ENCODE measurements at regions not wholly inside any gene's neighbourhood (a gene's known extent, or its start where the extent isn't known, plus 50 kb on each side); places are given as distances from the start of the nearest gene placed in this dataset.

- H4K20me1 ChIP-seq (ENCODE audit: insufficient read depth) = no peaks in the 10 kb centered on the region
- no peak overlapping the region for H3K9ac ChIP-seq (ENCODE audit: low read length)
- H3K4me2 ChIP-seq (ENCODE audit: low read length) = no peak overlapping the region
- no peak overlapping the region for H3K4me3 ChIP-seq (ENCODE audit: low read length)
- no peak overlapping the region for H3K27ac ChIP-seq (ENCODE audit: low read length)
- no peaks in the 10 kb centered on the region for H3K9me3 ChIP-seq (ENCODE audit: low read length)
- TF ChIP-seq EP300 (conservative IDR thresholded peaks at IDR 0.05; ENCODE audit: poor library complexity, severe bottlenecking) (no peak), TAF1 (IDR thresholded peaks at IDR 0.05; ENCODE audit: low read depth) (no peak), EZH2 (IDR thresholded peaks at IDR 0.05; ENCODE audit: borderline replicate concordance, insufficient read depth, low read length, poor library complexity, severe bottlenecking) (no peak), SMC3 (conservative IDR thresholded peaks at IDR 0.05; ENCODE audit: poor library complexity) (no peak), REST (IDR thresholded peaks at IDR 0.05; ENCODE audit: borderline replicate concordance) (no peak), MXI1 (conservative IDR thresholded peaks at IDR 0.05; ENCODE audit: poor library complexity, severe bottlenecking) (no peak), CTCF (IDR thresholded peaks at IDR 0.05; ENCODE audit: poor library complexity, severe bottlenecking) (no peak), POLR2AphosphoS5 (IDR thresholded peaks at IDR 0.05) (no peak), RAD21 (conservative IDR thresholded peaks at IDR 0.05) (no peak)
- no peak overlapping the region for H2AFZ ChIP-seq (ENCODE audit: low read depth, low read length)
- H3K27me3 ChIP-seq (ENCODE audit: insufficient read depth, low read depth, low read length) = peaks cover 35% of the 10 kb centered on the region
- H3F3A ChIP-seq (ENCODE audit: insufficient read depth, low read length, poor library complexity, severe bottlenecking) = no peaks in the 10 kb centered on the region
- H3K9me2 ChIP-seq (ENCODE audit: insufficient read depth, low read length) = no peaks in the 10 kb centered on the region
- H3K36me3 ChIP-seq (ENCODE audit: insufficient read depth, low read length) = no peaks in the 10 kb centered on the region
- H3K79me2 ChIP-seq (replicated peaks; ENCODE audit: insufficient read depth, low read length) = no peaks in the 10 kb centered on the region
Observed at GRCh38 chr15:60116456-60117089, 112.5 kb downstream of the FOXB1 start.

- Histone ChIP-seq H3K27ac (ENCODE audit: low read length) (no peak overlapping the region), H3K27me3 (ENCODE audit: insufficient read depth, low read depth, low read length) (peaks cover 35% of the 10 kb centered on the region), H3F3A (ENCODE audit: insufficient read depth, low read length, poor library complexity, severe bottlenecking) (no peaks in the 10 kb centered on the region), H3K4me3 (ENCODE audit: low read length) (peak overlapping the region; percentile 13), H4K20me1 (ENCODE audit: insufficient read depth) (no peaks in the 10 kb centered on the region), H3K9me3 (ENCODE audit: low read length) (no peaks in the 10 kb centered on the region), H3K4me2 (ENCODE audit: low read length) (no peak overlapping the region), H2AFZ (ENCODE audit: low read depth, low read length) (no peak overlapping the region), H3K9me2 (ENCODE audit: insufficient read depth, low read length) (no peaks in the 10 kb centered on the region), H3K36me3 (ENCODE audit: insufficient read depth, low read length) (no peaks in the 10 kb centered on the region), H3K79me2 (replicated peaks; ENCODE audit: insufficient read depth, low read length) (no peaks in the 10 kb centered on the region), H3K9ac (ENCODE audit: low read length) (no peak overlapping the region)
- no peak for TF ChIP-seq EP300 (conservative IDR thresholded peaks at IDR 0.05; ENCODE audit: poor library complexity, severe bottlenecking)
- no peak for TF ChIP-seq EZH2 (IDR thresholded peaks at IDR 0.05; ENCODE audit: borderline replicate concordance, insufficient read depth, low read length, poor library complexity, severe bottlenecking)
- no peak for TF ChIP-seq CTCF (IDR thresholded peaks at IDR 0.05; ENCODE audit: poor library complexity, severe bottlenecking)
- TF ChIP-seq RAD21 (conservative IDR thresholded peaks at IDR 0.05) = no peak
- TF ChIP-seq REST (IDR thresholded peaks at IDR 0.05; ENCODE audit: borderline replicate concordance) = no peak
- no peak for TF ChIP-seq POLR2AphosphoS5 (IDR thresholded peaks at IDR 0.05)
- no peak for TF ChIP-seq TAF1 (IDR thresholded peaks at IDR 0.05; ENCODE audit: low read depth)
- no peak for TF ChIP-seq MXI1 (conservative IDR thresholded peaks at IDR 0.05; ENCODE audit: poor library complexity, severe bottlenecking)
- no peak for TF ChIP-seq SMC3 (conservative IDR thresholded peaks at IDR 0.05; ENCODE audit: poor library complexity)
Observed at GRCh38 chr15:60118146-60118545, 114.0 kb downstream of the FOXB1 start.

All from neural cell (in vitro differentiated cells).